MM.1S (cell line): ENCODE measurements at regions not wholly inside any gene's neighbourhood (a gene's known extent, or its start where the extent isn't known, plus 50 kb on each side); places are given as distances from the start of the nearest gene placed in this dataset.

Source experiments
- DNase-seq: peaks from one replicate; pipeline ENCODE4 v3.0.0-alpha.2; 2015
- H2AFZ ChIP-seq: fragments of 300-600 bp; sonication (generic); 2 replicates; pipeline ENCODE4 v1.6.0; 2016; ENCODE audit warnings: antibody characterized with exemption, low read length
- H3F3A ChIP-seq: fragments of 300-600 bp; sonication (generic); 2 replicates; pipeline ENCODE4 v1.6.1; 2016; ENCODE audit warnings: mild to moderate bottlenecking, antibody characterized with exemption, low read length, moderate library complexity, mixed read lengths; ENCODE audit not compliant: insufficient read depth
- H3K27ac ChIP-seq: fragments of 300-600 bp; sonication (generic); 2 replicates; pipeline ENCODE4 v1.5.1; 2016; ENCODE audit warnings: mild to moderate bottlenecking, low read length
- H3K27me3 ChIP-seq: fragments of 300-600 bp; sonication (generic); replicated peaks from 2 replicates; pipeline ENCODE4 v1.6.0; 2016; ENCODE audit warnings: low read length; ENCODE audit not compliant: insufficient read depth
- H3K36me3 ChIP-seq: fragments of 300-600 bp; sonication (generic); replicated peaks from 2 replicates; pipeline ENCODE4 v1.6.1; 2016; ENCODE audit warnings: mild to moderate bottlenecking, low read length, mixed read lengths; ENCODE audit not compliant: insufficient read depth
- H3K4me1 ChIP-seq: fragments of 300-600 bp; sonication (generic); 2 replicates; pipeline ENCODE4 v1.6.1; 2016; ENCODE audit warnings: low read length, mixed read lengths
- H3K4me2 ChIP-seq: fragments of 300-600 bp; sonication (generic); 2 replicates; pipeline ENCODE4 v1.6.0; 2016; ENCODE audit warnings: low read depth, low read length
- H3K4me3 ChIP-seq: fragments of 300-600 bp; sonication (generic); 2 replicates; pipeline ENCODE4 v1.5.1; 2016; ENCODE audit warnings: low read length, mixed read lengths
- H3K79me2 ChIP-seq: fragments of 300-600 bp; sonication (generic); 2 replicates; pipeline ENCODE4 v1.6.1; 2016; ENCODE audit warnings: mixed run types, low read length, mixed read lengths
- H3K9ac ChIP-seq: fragments of 300-600 bp; sonication (generic); 2 replicates; pipeline ENCODE4 v1.6.1; 2016; ENCODE audit warnings: low read length, mixed read lengths
- H3K9me2 ChIP-seq: fragments of 300-600 bp; sonication (generic); replicated peaks from 2 replicates; pipeline ENCODE4 v1.6.1; 2016; ENCODE audit warnings: mild to moderate bottlenecking, low read length, mixed read lengths; ENCODE audit not compliant: insufficient read depth
- H3K9me3 ChIP-seq: fragments of 300-600 bp; sonication (generic); replicated peaks from 2 replicates; pipeline ENCODE4 v1.6.1; 2016; ENCODE audit warnings: mild to moderate bottlenecking, low read length, mixed read lengths; ENCODE audit not compliant: insufficient read depth
- H4K20me1 ChIP-seq: fragments of 300-600 bp; sonication (generic); 2 replicates; pipeline ENCODE4 v1.6.1; 2016; ENCODE audit warnings: mild to moderate bottlenecking, low read length, moderate library complexity, mixed read lengths; ENCODE audit not compliant: insufficient read depth
- CTCF ChIP-seq: fragments of 300-600 bp; sonication (generic); IDR thresholded peaks from 2 replicates; pipeline ENCODE4 v1.5.1; 2016; ENCODE audit warnings: antibody characterized with exemption, low read length, mixed read lengths
- EZH2 ChIP-seq: fragments of 300-600 bp; sonication (generic); optimal IDR thresholded peaks from 2 replicates; pipeline ENCODE3; 2017; ENCODE audit warnings: low read depth, mild to moderate bottlenecking, antibody characterized with exemption, low read length, mixed read lengths
- EZH2phosphoT487 ChIP-seq: fragments of 300-600 bp; sonication (generic); IDR thresholded peaks from 2 replicates; pipeline ENCODE4 v1.6.1; 2018; ENCODE audit warnings: antibody characterized with exemption, low read length

- H3K4me1 ChIP-seq: no peaks in the 10 kb centered on the region
- H3K27me3 ChIP-seq: no peaks in the 10 kb centered on the region
- no peaks in the 10 kb centered on the region for H3F3A ChIP-seq
- H4K20me1 ChIP-seq: no peaks in the 10 kb centered on the region
- no peak for DNase-seq
- no peak overlapping the region for H3K9ac ChIP-seq
- H3K4me2 ChIP-seq: no peak overlapping the region
- no peaks in the 10 kb centered on the region for H3K36me3 ChIP-seq
- H3K9me3 ChIP-seq: no peaks in the 10 kb centered on the region
- no peak for TF ChIP-seq EZH2phosphoT487
- no peak for TF ChIP-seq CTCF
- no peak for TF ChIP-seq EZH2
- H3K27ac ChIP-seq: no peak overlapping the region
- no peak overlapping the region for H3K4me3 ChIP-seq
- no peaks in the 10 kb centered on the region for H3K9me2 ChIP-seq
- no peaks in the 10 kb centered on the region for H3K79me2 ChIP-seq
- H2AFZ ChIP-seq: no peak overlapping the region
These were observed 593.5 kb upstream of the MGMT start for GRCh38 chr10:128873411-128874054.

GRCh38 chr10:128874331-128874730 lies 592.7 kb upstream of the MGMT start:
- no peak overlapping the region for H2AFZ ChIP-seq
- H3K9ac ChIP-seq: no peak overlapping the region
- H3K4me2 ChIP-seq: no peak overlapping the region
- no peaks in the 10 kb centered on the region for H3K9me3 ChIP-seq
- H3K9me2 ChIP-seq: no peaks in the 10 kb centered on the region
- H3F3A ChIP-seq: no peaks in the 10 kb centered on the region
- no peaks in the 10 kb centered on the region for H4K20me1 ChIP-seq
- H3K36me3 ChIP-seq: no peaks in the 10 kb centered on the region
- H3K4me3 ChIP-seq: no peak overlapping the region
- TF ChIP-seq CTCF: no peak
- TF ChIP-seq EZH2phosphoT487: no peak
- TF ChIP-seq EZH2: no peak
- H3K79me2 ChIP-seq: no peaks in the 10 kb centered on the region
- no peak overlapping the region for H3K27ac ChIP-seq
- H3K27me3 ChIP-seq: no peaks in the 10 kb centered on the region
- DNase-seq: no peak
- no peaks in the 10 kb centered on the region for H3K4me1 ChIP-seq

- Histone ChIP-seq H2AFZ (no peak overlapping the region), H3K9me3 (no peaks in the 10 kb centered on the region), H3K27ac (no peak overlapping the region), H3K4me2 (no peak overlapping the region), H4K20me1 (no peaks in the 10 kb centered on the region), H3K4me1 (no peaks in the 10 kb centered on the region), H3K36me3 (no peaks in the 10 kb centered on the region), H3K79me2 (no peaks in the 10 kb centered on the region), H3K9me2 (no peaks in the 10 kb centered on the region), H3K27me3 (no peaks in the 10 kb centered on the region), H3K4me3 (no peak overlapping the region), H3F3A (no peaks in the 10 kb centered on the region), H3K9ac (no peak overlapping the region)
- TF ChIP-seq EZH2 (no peak), EZH2phosphoT487 (no peak), CTCF (no peak)
- no peak for DNase-seq
These were observed 591.9 kb upstream of the MGMT start for GRCh38 chr10:128875030-128875744.
